ENCODE measurements at regions not wholly inside any gene's neighbourhood (a gene's known extent, or its start where the extent isn't known, plus 50 kb on each side); places are given as distances from the start of the nearest gene placed in this dataset.

DNA sequence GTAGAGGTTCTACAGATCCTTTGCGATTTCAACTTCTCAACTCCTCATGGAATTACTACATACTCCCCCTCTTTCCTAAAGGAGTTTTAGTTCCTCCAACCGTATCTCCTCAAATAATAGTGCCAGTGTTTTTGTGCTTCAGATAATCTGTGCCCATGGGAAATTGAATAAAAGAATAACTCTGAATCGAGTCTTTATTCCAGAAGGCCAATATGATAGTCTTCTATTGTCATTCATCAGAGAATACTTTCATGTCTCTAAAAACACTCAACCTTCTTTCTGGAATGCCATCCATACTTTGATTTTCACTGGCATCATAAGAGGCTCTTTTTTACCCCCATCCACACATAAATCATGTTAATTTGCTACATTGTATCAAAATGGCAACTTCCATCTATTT lies 911.3 kb upstream of the USP15 start:
- TF ChIP-seq, protein P1, sequence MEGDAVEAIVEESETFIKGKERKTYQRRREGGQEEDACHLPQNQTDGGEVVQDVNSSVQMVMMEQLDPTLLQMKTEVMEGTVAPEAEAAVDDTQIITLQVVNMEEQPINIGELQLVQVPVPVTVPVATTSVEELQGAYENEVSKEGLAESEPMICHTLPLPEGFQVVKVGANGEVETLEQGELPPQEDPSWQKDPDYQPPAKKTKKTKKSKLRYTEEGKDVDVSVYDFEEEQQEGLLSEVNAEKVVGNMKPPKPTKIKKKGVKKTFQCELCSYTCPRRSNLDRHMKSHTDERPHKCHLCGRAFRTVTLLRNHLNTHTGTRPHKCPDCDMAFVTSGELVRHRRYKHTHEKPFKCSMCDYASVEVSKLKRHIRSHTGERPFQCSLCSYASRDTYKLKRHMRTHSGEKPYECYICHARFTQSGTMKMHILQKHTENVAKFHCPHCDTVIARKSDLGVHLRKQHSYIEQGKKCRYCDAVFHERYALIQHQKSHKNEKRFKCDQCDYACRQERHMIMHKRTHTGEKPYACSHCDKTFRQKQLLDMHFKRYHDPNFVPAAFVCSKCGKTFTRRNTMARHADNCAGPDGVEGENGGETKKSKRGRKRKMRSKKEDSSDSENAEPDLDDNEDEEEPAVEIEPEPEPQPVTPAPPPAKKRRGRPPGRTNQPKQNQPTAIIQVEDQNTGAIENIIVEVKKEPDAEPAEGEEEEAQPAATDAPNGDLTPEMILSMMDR (conservative IDR thresholded peaks at IDR 0.05), result no peak
- TF ChIP-seq EZH2 (IDR thresholded peaks at IDR 0.05; ENCODE audit: low read depth), result no peak
